ENCODE measurements at regions not wholly inside any gene's neighbourhood (a gene's known extent, or its start where the extent isn't known, plus 50 kb on each side); places are given as distances from the start of the nearest gene placed in this dataset.

- Histone ChIP-seq H3K9ac (ENCODE audit: low read length) (no peak overlapping the region), H3K9me3 (ENCODE audit: control insufficient read depth in 1 of 2, insufficient read depth in 1 of 2, low read depth in 1 of 2, low read length in 2 of 2) (no peaks in the 10 kb centered on the region), H4K20me1 (ENCODE audit: insufficient read depth) (no peaks in the 10 kb centered on the region), H3K4me3 (replicated peaks in 1 of 2; ENCODE audit: low read depth in 1 of 2, low read length in 2 of 2) (no peak overlapping the region), H2AFZ (ENCODE audit: low read depth, low read length, poor library complexity, severe bottlenecking) (no peak overlapping the region), H3K79me2 (ENCODE audit: insufficient read depth, low read length) (no peaks in the 10 kb centered on the region), H3K9me2 (ENCODE audit: insufficient read depth) (no peaks in the 10 kb centered on the region), H3K27me3 (ENCODE audit: insufficient read depth, low read length) (no peaks in the 10 kb centered on the region), H3K4me2 (ENCODE audit: low read length) (no peak overlapping the region), H3K36me3 (ENCODE audit: control insufficient read depth in 1 of 2, insufficient read depth in 2 of 2, low read length in 2 of 2) (no peaks in the 10 kb centered on the region), H3K27ac (ENCODE audit: low read depth, low read length) (no peak overlapping the region), H3K4me1 (ENCODE audit: control insufficient read depth in 1 of 2, insufficient read depth in 2 of 2, low read length in 2 of 2) (no peaks in the 10 kb centered on the region)
- intact Hi-C loops (cut with micrococcal nuclease): no loop called here
- ATAC-seq (no peak), DNase-seq (ENCODE audit: low read depth, low spot score) (no peak)
- POLR2A ChIA-PET: no interaction called here
- BruUV-seq (replicated peaks): no TSS peak
- CTCF ChIA-PET: no interaction called here
- TF ChIP-seq SIN3A (IDR thresholded peaks at IDR 0.05; ENCODE audit: low read depth): no peak
- TF ChIP-seq EZH2 (IDR thresholded peaks at IDR 0.05): no peak
- TF ChIP-seq FOSL1 (IDR thresholded peaks at IDR 0.05; ENCODE audit: low read depth): no peak
- TF ChIP-seq SP1 (IDR thresholded peaks at IDR 0.05; ENCODE audit: low read depth): no peak
- TF ChIP-seq ZFX (IDR thresholded peaks at IDR 0.05): no peak
- no peak for TF ChIP-seq CTCF (IDR thresholded peaks at IDR 0.05 in 2 of 3, conservative IDR thresholded peaks at IDR 0.05 in 1 of 3; ENCODE audit: borderline replicate concordance in 1 of 3, insufficient read depth in 1 of 3, low read depth in 2 of 3, low read length in 2 of 3)
- no peak for TF ChIP-seq MAX (IDR thresholded peaks at IDR 0.05)
- TF ChIP-seq EGR1 (IDR thresholded peaks at IDR 0.05; ENCODE audit: low read depth): no peak
- TF ChIP-seq POLR2A (IDR thresholded peaks at IDR 0.05; ENCODE audit: borderline replicate concordance, extremely low read depth, insufficient read depth, insufficient read length): no peak
- no peak for TF ChIP-seq CBX3 (IDR thresholded peaks at IDR 0.05; ENCODE audit: low read depth)
- TF ChIP-seq JUND (IDR thresholded peaks at IDR 0.05): no peak
- TF ChIP-seq REST (IDR thresholded peaks at IDR 0.05; ENCODE audit: low read depth): no peak
- no peak for TF ChIP-seq SRF (IDR thresholded peaks at IDR 0.05; ENCODE audit: low read depth)
- RAD21 ChIA-PET (ENCODE audit: low non-redundant PET in 1 of 2, low total read pairs in 2 of 2, uncharacterized antibody in 2 of 2, unreplicated experiment in 2 of 2): no interaction called here
These were observed 888.7 kb downstream of the RAB28 start for GRCh38 chr4:12595489-12595888.
